SK-N-SH (cell line): ENCODE measurements at regions not wholly inside any gene's neighbourhood (a gene's known extent, or its start where the extent isn't known, plus 50 kb on each side); places are given as distances from the start of the nearest gene placed in this dataset.

Experiments used
- CTCF ChIA-PET: fragments of 300-600, 350-600 bp; formaldehyde crosslinking; extraction: SDS; loops from one replicate; lab custom pipeline; 2021; lab: Yijun Ruan, JAX
- POLR2A ChIA-PET: fragments of 350-600 bp; sonication (Branson Sonifier 250); formaldehyde crosslinking; extraction: SDS; loops from one replicate; lab custom pipeline; 2020; ENCODE audit warnings: antibody characterized with exemption, inconsistent platforms; lab: Yijun Ruan, JAX
- DNase-seq: peaks from one replicate; pipeline ENCODE4 v3.0.0; 2012
- H2AFZ ChIP-seq: fragments of 200-600 bp; sonication (generic); 2 replicates; pipeline ENCODE4 v1.8.1; 2016; ENCODE audit warnings: antibody characterized with exemption, mild to moderate bottlenecking, low read depth
- H3F3A ChIP-seq: fragments of 200-600 bp; sonication (generic); replicated peaks from 2 replicates; pipeline ENCODE3; 2016; ENCODE audit warnings: antibody characterized with exemption, mild to moderate bottlenecking; ENCODE audit not compliant: insufficient read depth
- H3K27ac ChIP-seq, 2 experiments: fragments of 200-500 bp in 1 of 2; fragments of 200-600 bp in 1 of 2; sonication (Bioruptor generic) in 1 of 2; sonication (generic), shearing (Covaris generic) in 1 of 2; 2 replicates each; pipeline versions ENCODE4 v1.5.1 to v1.6.1; 2014 to 2016; ENCODE audit warnings: low read depth in 2 of 2, inconsistent platforms in 1 of 2, low read length in 1 of 2, mild to moderate bottlenecking in 1 of 2, mixed read lengths in 1 of 2
- H3K27me3 ChIP-seq: fragments of 200-600 bp; sonication (generic), shearing (Covaris generic); 2 replicates; pipeline ENCODE4 v1.6.1; 2016; ENCODE audit warnings: mixed run types; ENCODE audit not compliant: insufficient read depth
- H3K36me3 ChIP-seq, 2 experiments: fragments of 200-500 bp in 1 of 2; fragments of 200-600 bp in 1 of 2; sonication (Bioruptor generic) in 1 of 2; sonication (generic) in 1 of 2; replicated peaks in 1 of 2; 2 replicates each; pipeline versions ENCODE3 to v1.5.1; 2014 to 2016; ENCODE audit warnings: low read length in 1 of 2, mild to moderate bottlenecking in 1 of 2; ENCODE audit not compliant: insufficient read depth in 2 of 2, control insufficient read depth in 1 of 2
- H3K4me1 ChIP-seq, 2 experiments: fragments of 200-500 bp in 1 of 2; fragments of 200-600 bp in 1 of 2; sonication (Bioruptor generic) in 1 of 2; sonication (generic), shearing (Covaris generic) in 1 of 2; 2 replicates each; pipeline versions ENCODE4 v1.5.1 to v1.6.1; 2014 to 2016; ENCODE audit warnings: low read depth in 1 of 2, low read length in 1 of 2, mixed run types in 1 of 2; ENCODE audit not compliant: insufficient read depth in 2 of 2, control insufficient read depth in 1 of 2
- H3K4me2 ChIP-seq: fragments of 200-600 bp; sonication (generic), shearing (Covaris generic); 2 replicates; pipeline ENCODE4 v1.6.1; 2017; ENCODE audit warnings: mixed run types
- H3K4me3 ChIP-seq, 2 experiments: fragments of 200-500 bp in 1 of 2; fragments of 200-600 bp in 1 of 2; sonication (Bioruptor generic) in 1 of 2; sonication (generic), shearing (Covaris generic) in 1 of 2; 2 replicates each; pipeline versions ENCODE4 v1.5.1 to v1.8.1; 2014 to 2016; ENCODE audit warnings: low read depth in 2 of 2, inconsistent platforms in 1 of 2, low read length in 1 of 2, mild to moderate bottlenecking in 1 of 2, mixed read lengths in 1 of 2, moderate library complexity in 1 of 2
- H3K79me2 ChIP-seq: fragments of 200-600 bp; sonication (generic); 2 replicates; pipeline ENCODE4 v1.8.1; 2017; ENCODE audit warnings: mild to moderate bottlenecking; ENCODE audit not compliant: insufficient read depth
- H3K9ac ChIP-seq: fragments of 200-600 bp; sonication (generic); 2 replicates; pipeline ENCODE4 v1.6.1; 2017; ENCODE audit warnings: mixed run types
- H3K9me2 ChIP-seq: fragments of 200-600 bp; sonication (generic); 2 replicates; pipeline ENCODE4 v1.6.1; 2017; ENCODE audit warnings: mixed run types
- H3K9me3 ChIP-seq: fragments of 200-600 bp; sonication (generic); 2 replicates; pipeline ENCODE4 v1.6.1; 2017; ENCODE audit warnings: mixed run types, mild to moderate bottlenecking, moderate library complexity
- H4K20me1 ChIP-seq: fragments of 200-600 bp; sonication (generic); 2 replicates; pipeline ENCODE4 v1.6.1; 2017; ENCODE audit warnings: mild to moderate bottlenecking, mixed run types; ENCODE audit not compliant: insufficient read depth
- CHD2 ChIP-seq: fragments of 150-350 bp; IDR thresholded peaks from 2 replicates; pipeline ENCODE4 v1.6.1; 2018; ENCODE audit warnings: low read length; ENCODE audit not compliant: partially characterized antibody
- ELF1 ChIP-seq: IDR thresholded peaks from 2 replicates; pipeline ENCODE4 v1.4.0; 2012
- EP300 ChIP-seq, 2 experiments: IDR thresholded peaks; 2 replicates each; pipeline versions ENCODE4 v1.4.0 to v1.6.1; 2012; ENCODE audit warnings: borderline replicate concordance in 1 of 2, low read depth in 1 of 2, low read length in 1 of 2
- FOXM1 ChIP-seq: IDR thresholded peaks from 2 replicates; pipeline ENCODE4 v1.4.0; 2012; ENCODE audit warnings: low read depth, mild to moderate bottlenecking
- MEF2A ChIP-seq: IDR thresholded peaks from 2 replicates; pipeline ENCODE4 v1.4.0; 2012; ENCODE audit warnings: low read depth, borderline replicate concordance
- MXI1 ChIP-seq: IDR thresholded peaks from 2 replicates; pipeline ENCODE4 v1.6.1; 2012; ENCODE audit warnings: mild to moderate bottlenecking, low read depth, low read length, improper control_type of control experiment
- NFIC ChIP-seq: IDR thresholded peaks from 2 replicates; pipeline ENCODE4 v1.4.0; 2012; ENCODE audit warnings: borderline replicate concordance
- RAD21 ChIP-seq: IDR thresholded peaks from 2 replicates; pipeline ENCODE4 v1.6.1; 2012; ENCODE audit warnings: mild to moderate bottlenecking, low read length
- RCOR1 ChIP-seq: fragments of 150-350 bp; IDR thresholded peaks from 2 replicates; pipeline ENCODE4 v1.6.1; 2017; ENCODE audit warnings: antibody characterized with exemption, low read length
- RFX5 ChIP-seq: IDR thresholded peaks from 2 replicates; pipeline ENCODE4 v1.6.1; 2012; ENCODE audit warnings: mild to moderate bottlenecking, improper control_type of control experiment, low read length
- RXRA ChIP-seq: IDR thresholded peaks from 2 replicates; pipeline ENCODE4 v1.4.0; 2012; ENCODE audit warnings: low read depth, mild to moderate bottlenecking, borderline replicate concordance
- SIN3A ChIP-seq: IDR thresholded peaks from 2 replicates; pipeline ENCODE4 v1.6.1; 2012; ENCODE audit warnings: low read depth, mild to moderate bottlenecking, low read length, moderate library complexity, borderline replicate concordance
- SMC3 ChIP-seq: IDR thresholded peaks from 2 replicates; pipeline ENCODE4 v1.6.1; 2012; ENCODE audit warnings: low read depth, low read length, improper control_type of control experiment
- WGBS: methylation state at CpG from one replicate; pipeline ENCODE4 v1.1.6; 2017; ENCODE audit warnings: low lambda C conversion rate; 5-methylcytosine and 5-hydroxymethylcytosine counted together
- TF ChIP-seq, protein P1 (sequence below): fragments of 200-600 bp; sonication (generic); IDR thresholded peaks from 2 replicates; pipeline ENCODE4 v1.6.1; 2017; ENCODE audit warnings: antibody characterized with exemption, mild to moderate bottlenecking, moderate library complexity
- TF ChIP-seq, protein P2 (sequence below): IDR thresholded peaks from 2 replicates; pipeline ENCODE4 v1.4.0; 2012; ENCODE audit warnings: low read depth, borderline replicate concordance
- TF ChIP-seq, protein P3 (sequence below): fragments of 150-350 bp; IDR thresholded peaks from 2 replicates; pipeline ENCODE4 v1.6.1; 2016; ENCODE audit warnings: mild to moderate bottlenecking, low read depth, low read length
- TF ChIP-seq, protein P4 (sequence below): IDR thresholded peaks from 2 replicates; pipeline ENCODE4 v1.6.1; 2012; ENCODE audit warnings: mild to moderate bottlenecking, low read depth, low read length, moderate library complexity
- TF ChIP-seq, protein P5 (sequence below): IDR thresholded peaks from 2 replicates; pipeline ENCODE4; 2012
- TF ChIP-seq, protein P6 (sequence below): IDR thresholded peaks from 2 replicates; pipeline ENCODE4 v1.4.0; 2012; ENCODE audit warnings: low read depth

DNA sequence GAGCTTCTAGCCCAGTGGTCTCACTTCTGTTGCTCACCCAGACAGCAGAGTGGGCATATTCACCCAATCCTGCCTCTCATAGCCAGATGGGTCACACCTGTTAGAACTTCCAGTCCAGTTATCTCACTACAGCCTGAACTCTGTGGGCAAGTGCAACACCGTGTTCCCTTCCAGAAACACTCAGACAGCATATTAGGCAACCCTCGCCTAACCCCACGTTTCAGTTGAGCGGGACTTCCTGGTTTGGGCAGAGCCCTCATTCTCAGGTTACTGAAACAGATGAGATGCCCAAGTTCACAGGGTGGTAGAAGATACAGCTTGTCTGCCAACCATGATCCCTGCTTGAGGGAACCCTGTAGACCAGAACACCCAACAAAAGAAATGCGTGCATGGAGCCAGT is 538.2 kb downstream of the CYLC2 start:
- DNase-seq, result no peak
- no peaks in the 10 kb centered on the region for H3K4me1 ChIP-seq
- H3F3A ChIP-seq, result no peaks in the 10 kb centered on the region
- H3K4me3 ChIP-seq, result no peak overlapping the region
- no peak overlapping the region for H3K27ac ChIP-seq
- H2AFZ ChIP-seq, result no peak overlapping the region
- CTCF ChIA-PET, result interaction anchor here (1.1 to 1.3 kb wide), 2 partner anchors 10 to 11 kb away, joined by 3 read pairs; no protein-coding TSS in a partner anchor
- H3K4me2 ChIP-seq, result no peak overlapping the region
- TF ChIP-seq, protein P1, sequence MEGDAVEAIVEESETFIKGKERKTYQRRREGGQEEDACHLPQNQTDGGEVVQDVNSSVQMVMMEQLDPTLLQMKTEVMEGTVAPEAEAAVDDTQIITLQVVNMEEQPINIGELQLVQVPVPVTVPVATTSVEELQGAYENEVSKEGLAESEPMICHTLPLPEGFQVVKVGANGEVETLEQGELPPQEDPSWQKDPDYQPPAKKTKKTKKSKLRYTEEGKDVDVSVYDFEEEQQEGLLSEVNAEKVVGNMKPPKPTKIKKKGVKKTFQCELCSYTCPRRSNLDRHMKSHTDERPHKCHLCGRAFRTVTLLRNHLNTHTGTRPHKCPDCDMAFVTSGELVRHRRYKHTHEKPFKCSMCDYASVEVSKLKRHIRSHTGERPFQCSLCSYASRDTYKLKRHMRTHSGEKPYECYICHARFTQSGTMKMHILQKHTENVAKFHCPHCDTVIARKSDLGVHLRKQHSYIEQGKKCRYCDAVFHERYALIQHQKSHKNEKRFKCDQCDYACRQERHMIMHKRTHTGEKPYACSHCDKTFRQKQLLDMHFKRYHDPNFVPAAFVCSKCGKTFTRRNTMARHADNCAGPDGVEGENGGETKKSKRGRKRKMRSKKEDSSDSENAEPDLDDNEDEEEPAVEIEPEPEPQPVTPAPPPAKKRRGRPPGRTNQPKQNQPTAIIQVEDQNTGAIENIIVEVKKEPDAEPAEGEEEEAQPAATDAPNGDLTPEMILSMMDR, result no peak
- no peak for TF ChIP-seq EP300 (IDR thresholded peaks at IDR 0.05; ENCODE audit: borderline replicate concordance in 1 of 2, low read depth in 1 of 2, low read length in 1 of 2)
- no peak for TF ChIP-seq SMC3
- no peak for TF ChIP-seq RCOR1
- TF ChIP-seq ELF1, result no peak
- TF ChIP-seq RAD21, result no peak
- TF ChIP-seq, protein P2, sequence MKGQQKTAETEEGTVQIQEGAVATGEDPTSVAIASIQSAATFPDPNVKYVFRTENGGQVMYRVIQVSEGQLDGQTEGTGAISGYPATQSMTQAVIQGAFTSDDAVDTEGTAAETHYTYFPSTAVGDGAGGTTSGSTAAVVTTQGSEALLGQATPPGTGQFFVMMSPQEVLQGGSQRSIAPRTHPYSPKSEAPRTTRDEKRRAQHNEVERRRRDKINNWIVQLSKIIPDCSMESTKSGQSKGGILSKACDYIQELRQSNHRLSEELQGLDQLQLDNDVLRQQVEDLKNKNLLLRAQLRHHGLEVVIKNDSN, result no peak
- TF ChIP-seq RXRA, result no peak
- TF ChIP-seq MEF2A, result no peak
- no peak for TF ChIP-seq MXI1
- TF ChIP-seq, protein P3, sequence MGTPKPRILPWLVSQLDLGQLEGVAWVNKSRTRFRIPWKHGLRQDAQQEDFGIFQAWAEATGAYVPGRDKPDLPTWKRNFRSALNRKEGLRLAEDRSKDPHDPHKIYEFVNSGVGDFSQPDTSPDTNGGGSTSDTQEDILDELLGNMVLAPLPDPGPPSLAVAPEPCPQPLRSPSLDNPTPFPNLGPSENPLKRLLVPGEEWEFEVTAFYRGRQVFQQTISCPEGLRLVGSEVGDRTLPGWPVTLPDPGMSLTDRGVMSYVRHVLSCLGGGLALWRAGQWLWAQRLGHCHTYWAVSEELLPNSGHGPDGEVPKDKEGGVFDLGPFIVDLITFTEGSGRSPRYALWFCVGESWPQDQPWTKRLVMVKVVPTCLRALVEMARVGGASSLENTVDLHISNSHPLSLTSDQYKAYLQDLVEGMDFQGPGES, result no peak
- TF ChIP-seq RFX5, result no peak
- TF ChIP-seq, all 33 proteins: peak for 0
- POLR2A ChIA-PET, result no interaction called here
- H4K20me1 ChIP-seq, result no peaks in the 10 kb centered on the region
- H3K79me2 ChIP-seq, result no peaks in the 10 kb centered on the region
- H3K9me3 ChIP-seq, result no peaks in the 10 kb centered on the region
- H3K36me3 ChIP-seq, result no peaks in the 10 kb centered on the region
- H3K27me3 ChIP-seq, result no peaks in the 10 kb centered on the region
- H3K9me2 ChIP-seq, result no peaks in the 10 kb centered on the region
- 45% methylated on average over 5 of the region's 5 CpGs for WGBS
- no peak overlapping the region for H3K9ac ChIP-seq

DNA sequence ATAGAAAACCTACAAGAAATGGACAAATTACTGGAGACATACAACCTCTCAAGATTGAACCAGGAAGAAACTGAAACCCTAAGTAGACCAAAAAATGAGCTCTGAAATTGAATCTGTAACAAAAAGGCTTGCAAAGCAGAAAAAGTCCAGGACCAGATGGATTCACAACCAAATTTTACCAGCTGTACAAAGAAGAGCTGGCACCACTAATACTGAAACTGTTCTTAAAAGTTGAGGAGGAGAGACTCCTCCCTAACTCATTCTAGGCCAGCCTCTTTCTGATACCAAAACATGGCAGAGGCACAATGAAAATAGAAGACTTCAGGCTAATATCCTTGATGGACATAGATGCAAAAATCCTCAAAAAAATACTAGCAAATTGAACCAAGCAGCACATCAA is 542.3 kb downstream of the CYLC2 start:
- H3K36me3 ChIP-seq, result no peaks in the 10 kb centered on the region
- POLR2A ChIA-PET, result no interaction called here
- no peak overlapping the region for H2AFZ ChIP-seq
- no peak overlapping the region for H3K27ac ChIP-seq
- no peak overlapping the region for H3K4me3 ChIP-seq
- no peaks in the 10 kb centered on the region for H3K79me2 ChIP-seq
- H3F3A ChIP-seq, result no peaks in the 10 kb centered on the region
- CTCF ChIA-PET, result no interaction called here
- no peak overlapping the region for H3K4me2 ChIP-seq
- H3K9me2 ChIP-seq, result no peaks in the 10 kb centered on the region
- H4K20me1 ChIP-seq, result no peaks in the 10 kb centered on the region
- H3K4me1 ChIP-seq, result no peaks in the 10 kb centered on the region
- H3K9ac ChIP-seq, result no peak overlapping the region
- no peak for DNase-seq
- no peaks in the 10 kb centered on the region for H3K27me3 ChIP-seq
- no peaks in the 10 kb centered on the region for H3K9me3 ChIP-seq
- TF ChIP-seq, protein P4, sequence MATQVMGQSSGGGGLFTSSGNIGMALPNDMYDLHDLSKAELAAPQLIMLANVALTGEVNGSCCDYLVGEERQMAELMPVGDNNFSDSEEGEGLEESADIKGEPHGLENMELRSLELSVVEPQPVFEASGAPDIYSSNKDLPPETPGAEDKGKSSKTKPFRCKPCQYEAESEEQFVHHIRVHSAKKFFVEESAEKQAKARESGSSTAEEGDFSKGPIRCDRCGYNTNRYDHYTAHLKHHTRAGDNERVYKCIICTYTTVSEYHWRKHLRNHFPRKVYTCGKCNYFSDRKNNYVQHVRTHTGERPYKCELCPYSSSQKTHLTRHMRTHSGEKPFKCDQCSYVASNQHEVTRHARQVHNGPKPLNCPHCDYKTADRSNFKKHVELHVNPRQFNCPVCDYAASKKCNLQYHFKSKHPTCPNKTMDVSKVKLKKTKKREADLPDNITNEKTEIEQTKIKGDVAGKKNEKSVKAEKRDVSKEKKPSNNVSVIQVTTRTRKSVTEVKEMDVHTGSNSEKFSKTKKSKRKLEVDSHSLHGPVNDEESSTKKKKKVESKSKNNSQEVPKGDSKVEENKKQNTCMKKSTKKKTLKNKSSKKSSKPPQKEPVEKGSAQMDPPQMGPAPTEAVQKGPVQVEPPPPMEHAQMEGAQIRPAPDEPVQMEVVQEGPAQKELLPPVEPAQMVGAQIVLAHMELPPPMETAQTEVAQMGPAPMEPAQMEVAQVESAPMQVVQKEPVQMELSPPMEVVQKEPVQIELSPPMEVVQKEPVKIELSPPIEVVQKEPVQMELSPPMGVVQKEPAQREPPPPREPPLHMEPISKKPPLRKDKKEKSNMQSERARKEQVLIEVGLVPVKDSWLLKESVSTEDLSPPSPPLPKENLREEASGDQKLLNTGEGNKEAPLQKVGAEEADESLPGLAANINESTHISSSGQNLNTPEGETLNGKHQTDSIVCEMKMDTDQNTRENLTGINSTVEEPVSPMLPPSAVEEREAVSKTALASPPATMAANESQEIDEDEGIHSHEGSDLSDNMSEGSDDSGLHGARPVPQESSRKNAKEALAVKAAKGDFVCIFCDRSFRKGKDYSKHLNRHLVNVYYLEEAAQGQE, result no peak
- TF ChIP-seq NFIC (no peak), SIN3A (no peak), CHD2 (no peak), RXRA (no peak), FOXM1 (no peak)
- TF ChIP-seq, protein P3, result no peak
- TF ChIP-seq, protein P5, sequence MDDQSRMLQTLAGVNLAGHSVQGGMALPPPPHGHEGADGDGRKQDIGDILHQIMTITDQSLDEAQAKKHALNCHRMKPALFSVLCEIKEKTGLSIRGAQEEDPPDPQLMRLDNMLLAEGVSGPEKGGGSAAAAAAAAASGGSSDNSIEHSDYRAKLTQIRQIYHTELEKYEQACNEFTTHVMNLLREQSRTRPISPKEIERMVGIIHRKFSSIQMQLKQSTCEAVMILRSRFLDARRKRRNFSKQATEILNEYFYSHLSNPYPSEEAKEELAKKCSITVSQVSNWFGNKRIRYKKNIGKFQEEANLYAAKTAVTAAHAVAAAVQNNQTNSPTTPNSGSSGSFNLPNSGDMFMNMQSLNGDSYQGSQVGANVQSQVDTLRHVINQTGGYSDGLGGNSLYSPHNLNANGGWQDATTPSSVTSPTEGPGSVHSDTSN, result no peak
- TF ChIP-seq, protein P6, sequence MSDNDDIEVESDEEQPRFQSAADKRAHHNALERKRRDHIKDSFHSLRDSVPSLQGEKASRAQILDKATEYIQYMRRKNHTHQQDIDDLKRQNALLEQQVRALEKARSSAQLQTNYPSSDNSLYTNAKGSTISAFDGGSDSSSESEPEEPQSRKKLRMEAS, result no peak
